ELR (cell line): ENCODE measurements at regions not wholly inside any gene's neighbourhood (a gene's known extent, or its start where the extent isn't known, plus 50 kb on each side); places are given as distances from the start of the nearest gene placed in this dataset.
A peak's percentile ranks its signal among the peaks of the same experiment; 100 is the strongest.
"Not testable (repeated sequence)": the region's sequence is repeated elsewhere in the genome, so short reads cannot be mapped to it uniquely, and the experiment has no call there.

Experiments
- DNase-seq: peaks from one replicate; pipeline ENCODE4 v3.0.0-alpha.2; 2015; ENCODE audit warnings: low read depth

- DNase-seq: no peak
These were observed 142.4 kb downstream of the ZFP64 start for GRCh38 chr20:52049001-52049731.

GRCh38 chr20:52047811-52048764, 143.5 kb downstream of the ZFP64 start:
- DNase-seq: no peak

GRCh38 chr20:52041966-52042365, 149.6 kb downstream of the ZFP64 start:
- DNase-seq: no peak

DNA sequence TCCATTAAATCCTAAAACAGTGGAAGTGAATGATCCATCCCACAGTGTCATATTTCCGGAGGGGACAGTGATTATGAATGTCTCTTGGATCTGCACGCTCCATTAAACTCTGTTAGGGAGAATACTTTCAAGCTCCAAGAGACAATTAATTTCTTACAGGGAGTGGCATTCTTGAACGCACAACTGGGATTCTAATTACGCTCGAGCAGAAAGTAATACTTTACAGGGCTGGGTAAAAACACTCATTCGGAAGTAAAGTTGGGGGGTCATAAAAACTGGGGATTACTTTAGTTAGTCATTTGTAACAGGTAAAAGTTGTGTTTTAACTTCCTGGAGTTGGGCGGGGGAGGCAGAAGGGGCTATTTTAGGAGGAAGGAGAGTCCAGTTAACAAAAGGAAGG, 151.8 kb downstream of the ZFP64 start:
- DNase-seq: no peak

- DNase-seq: not testable (repeated sequence)
These were observed 152.9 kb downstream of the ZFP64 start for GRCh38 chr20:52038632-52039031.

DNA sequence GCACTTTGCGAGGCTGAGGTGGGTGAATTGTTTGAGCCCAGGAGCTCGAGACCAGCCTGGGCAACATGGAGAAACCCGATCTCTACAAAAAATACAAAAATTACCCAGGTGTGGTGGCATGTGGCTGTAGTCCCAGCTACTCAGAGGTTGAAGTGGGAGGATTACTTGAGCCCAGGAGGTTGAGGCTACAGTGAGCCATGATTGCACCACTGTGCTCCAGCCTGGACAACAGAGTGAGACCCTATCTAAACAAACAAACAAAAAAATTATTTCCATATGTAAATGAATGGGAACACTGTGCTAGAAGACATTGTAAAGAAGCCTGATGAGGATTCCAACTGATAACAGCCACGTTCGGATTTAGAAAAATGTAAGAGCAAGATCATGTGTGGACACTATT, 154.2 kb downstream of the ZFP64 start:
- DNase-seq: no peak

- no peak for DNase-seq
These were observed 155.6 kb downstream of the ZFP64 start for GRCh38 chr20:52035977-52036376.

GRCh38 chr20:52035498-52035897, 156.1 kb downstream of the ZFP64 start:
- DNase-seq: no peak

DNA sequence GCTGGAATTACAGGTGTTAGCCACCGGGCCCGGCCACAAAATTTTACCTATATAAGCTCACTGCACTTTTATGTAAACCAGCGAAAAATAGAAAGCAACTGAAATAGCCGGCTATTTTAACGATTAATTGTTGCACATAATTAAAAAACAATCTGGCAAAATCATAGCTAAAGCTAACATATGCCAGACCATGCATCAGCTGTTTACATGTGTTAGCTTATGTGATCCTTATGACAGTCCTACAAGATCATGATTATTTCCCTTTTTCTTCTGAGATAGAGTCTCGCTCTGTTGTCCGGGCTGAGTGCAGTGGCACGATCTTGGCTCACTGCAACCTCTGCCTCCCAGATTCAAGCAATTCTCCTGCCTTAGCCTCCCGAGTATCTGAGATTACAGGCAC, 157.0 kb downstream of the ZFP64 start:
- no peak for DNase-seq

GRCh38 chr20:52033313-52033712, 158.3 kb downstream of the ZFP64 start:
- peak; percentile 47 for DNase-seq

DNA sequence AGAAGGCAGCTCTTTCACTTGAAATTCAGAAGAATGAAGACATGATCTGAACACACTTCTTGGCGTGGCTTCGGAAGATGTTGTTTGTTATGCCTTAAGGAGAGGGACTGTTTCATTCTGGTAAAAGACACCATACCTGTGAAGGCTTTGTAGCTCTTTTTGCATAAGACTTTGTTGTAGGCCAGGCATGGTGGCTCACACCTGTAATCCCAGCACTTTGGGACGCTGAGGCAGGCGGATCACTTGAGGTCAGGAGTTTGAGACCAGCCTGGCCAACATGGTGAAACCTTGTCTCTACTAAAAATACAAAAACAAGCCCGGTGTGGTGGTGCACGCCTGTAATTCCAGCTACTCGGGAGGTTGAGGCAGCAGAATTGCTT, 159.3 kb downstream of the ZFP64 start:
- DNase-seq: not testable (repeated sequence)

- DNase-seq: peak; percentile 91
These were observed 159.8 kb downstream of the ZFP64 start for GRCh38 chr20:52031563-52032303.

DNA sequence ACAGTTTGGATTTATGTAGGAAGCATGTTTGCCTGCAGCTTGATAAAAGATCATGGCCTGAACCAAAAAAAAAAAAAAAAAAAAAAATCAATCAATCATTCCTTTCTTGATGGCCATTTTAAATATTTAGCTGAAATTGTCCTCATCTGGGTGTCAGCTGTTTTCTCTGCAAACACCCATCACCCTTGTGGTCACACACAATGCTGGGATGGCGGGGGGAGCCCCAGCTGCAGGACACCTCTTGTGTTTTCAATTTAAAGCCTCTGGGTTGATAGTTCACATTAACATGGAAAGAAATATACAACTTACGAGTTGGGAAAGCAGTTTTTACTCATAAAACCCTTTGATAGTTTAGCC, 160.4 kb downstream of the ZFP64 start:
- no peak for DNase-seq

GRCh38 chr20:52029129-52029528, 162.4 kb downstream of the ZFP64 start:
- not testable (repeated sequence) for DNase-seq

GRCh38 chr20:52025938-52026337, 165.6 kb downstream of the ZFP64 start:
- DNase-seq: no peak

- DNase-seq: no peak
These were observed 172.3 kb downstream of the ZFP64 start for GRCh38 chr20:52019313-52019712.

- DNase-seq: no peak
These were observed 173.8 kb downstream of the ZFP64 start for GRCh38 chr20:52017669-52018317.

DNA sequence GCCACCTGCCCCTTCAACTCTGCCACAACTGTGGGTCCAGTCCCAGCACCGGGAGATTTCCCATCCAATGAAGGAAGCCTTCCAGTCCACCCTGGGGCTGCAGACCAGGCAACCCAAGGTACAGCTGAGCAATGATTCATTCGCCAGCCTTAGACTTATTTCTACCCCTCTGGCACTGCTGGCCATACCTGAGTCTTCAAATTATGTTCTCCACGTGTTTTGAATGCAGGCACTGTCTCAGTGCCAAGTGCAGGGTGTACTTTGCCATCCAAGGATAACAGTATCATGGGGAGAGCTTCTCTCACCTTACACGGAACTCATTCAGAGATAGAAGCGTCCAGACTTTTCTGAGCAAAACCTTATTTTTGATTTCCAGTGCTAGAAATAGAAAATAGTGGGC, 175.6 kb downstream of the ZFP64 start:
- DNase-seq: no peak

GRCh38 chr20:52015155-52015554, 176.4 kb downstream of the ZFP64 start:
- DNase-seq: no peak

DNA sequence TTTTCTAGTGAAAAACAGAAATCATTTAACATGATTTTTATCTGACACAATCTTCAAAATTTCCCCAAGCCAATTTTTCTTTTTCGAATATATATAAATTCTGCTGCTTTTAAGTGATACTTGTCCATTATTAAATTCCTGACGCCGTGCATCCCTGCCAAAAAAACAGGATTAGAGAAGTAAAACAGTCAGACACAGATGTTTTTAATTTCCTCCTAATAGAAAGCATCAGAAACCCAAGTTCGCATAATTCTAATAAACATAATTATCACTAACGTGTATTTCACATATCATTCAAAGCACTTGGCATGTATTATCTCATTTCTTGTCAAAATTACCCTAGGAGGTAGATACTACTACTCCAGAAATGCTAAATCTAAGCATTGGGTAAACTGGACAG, 179.5 kb downstream of the ZFP64 start:
- no peak for DNase-seq

- DNase-seq: no peak
These were observed 180.5 kb downstream of the ZFP64 start for GRCh38 chr20:52011093-52011492.

DNA sequence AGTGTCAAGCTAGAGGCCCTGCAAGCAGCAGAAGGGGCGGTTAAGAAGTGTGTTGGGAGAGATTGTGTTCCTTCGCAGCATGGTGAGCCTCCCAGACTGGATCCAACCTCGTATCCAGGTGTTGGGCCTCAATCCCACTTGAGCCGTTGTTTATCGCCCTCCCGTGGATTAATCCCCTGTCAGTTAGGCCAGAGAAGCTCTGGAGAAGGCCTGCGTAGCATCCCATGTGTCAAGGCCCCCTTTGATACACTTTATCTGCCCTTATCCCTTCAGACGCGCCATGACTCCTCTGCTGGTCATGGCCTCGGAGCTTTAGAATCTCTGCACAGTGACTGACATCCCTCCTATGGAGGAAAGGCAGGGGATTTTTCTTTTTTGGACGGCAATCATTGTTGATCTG, 181.0 kb downstream of the ZFP64 start:
- DNase-seq: no peak
